Vagina (tissue), 2 donors: ENCODE measurements at regions not wholly inside any gene's neighbourhood (a gene's known extent, or its start where the extent isn't known, plus 50 kb on each side); places are given as distances from the start of the nearest gene placed in this dataset.

Experiments
- POLR2A ChIP-seq, 2 donors: fragments of 450-650 bp; IDR thresholded peaks; one replicate each; pipeline ENCODE4 v1.6.1; 2017; ENCODE audit warnings: antibody characterized with exemption in 2 of 2, mild to moderate bottlenecking in 2 of 2, moderate library complexity in 2 of 2
- POLR2AphosphoS5 ChIP-seq, 2 donors: sonication (generic); formaldehyde crosslinking; IDR thresholded peaks; one replicate each; pipeline ENCODE4 v1.9.0; 2017; ENCODE audit warnings: antibody characterized with exemption in 2 of 2, mild to moderate bottlenecking in 2 of 2, low read depth in 1 of 2; ENCODE audit not compliant: insufficient read depth in 1 of 2
- TF ChIP-seq, protein P1 (sequence below), 3 experiments: fragments of 450-650 bp in 2 of 3; fragments of 200-600 bp in 1 of 3; sonication (generic) in 1 of 3; IDR thresholded peaks; one replicate each; pipeline ENCODE4 v1.5.1; 2017 to 2019; ENCODE audit warnings: antibody characterized with exemption in 3 of 3, mild to moderate bottlenecking in 2 of 3, moderate library complexity in 2 of 3

DNA sequence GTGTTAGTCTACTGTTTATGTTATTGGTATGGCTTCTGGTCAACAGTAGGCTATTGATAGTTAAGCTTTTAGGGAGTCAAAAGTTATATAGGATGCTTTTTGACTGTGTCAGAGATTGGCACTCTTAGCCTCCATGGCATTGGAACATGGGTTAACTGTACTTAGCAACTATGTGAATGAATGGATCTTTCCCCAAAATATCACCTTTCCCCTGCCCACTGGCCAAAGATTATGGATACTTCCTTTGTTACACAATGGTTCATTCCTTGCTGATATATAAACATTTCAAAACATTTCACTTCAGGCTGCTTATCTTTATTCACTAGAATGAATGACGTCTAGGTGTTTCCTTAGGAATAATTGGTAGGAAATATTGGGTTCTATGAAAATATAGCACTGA is 62.1 kb upstream of the DOCK10 start:
- TF ChIP-seq, protein P1, sequence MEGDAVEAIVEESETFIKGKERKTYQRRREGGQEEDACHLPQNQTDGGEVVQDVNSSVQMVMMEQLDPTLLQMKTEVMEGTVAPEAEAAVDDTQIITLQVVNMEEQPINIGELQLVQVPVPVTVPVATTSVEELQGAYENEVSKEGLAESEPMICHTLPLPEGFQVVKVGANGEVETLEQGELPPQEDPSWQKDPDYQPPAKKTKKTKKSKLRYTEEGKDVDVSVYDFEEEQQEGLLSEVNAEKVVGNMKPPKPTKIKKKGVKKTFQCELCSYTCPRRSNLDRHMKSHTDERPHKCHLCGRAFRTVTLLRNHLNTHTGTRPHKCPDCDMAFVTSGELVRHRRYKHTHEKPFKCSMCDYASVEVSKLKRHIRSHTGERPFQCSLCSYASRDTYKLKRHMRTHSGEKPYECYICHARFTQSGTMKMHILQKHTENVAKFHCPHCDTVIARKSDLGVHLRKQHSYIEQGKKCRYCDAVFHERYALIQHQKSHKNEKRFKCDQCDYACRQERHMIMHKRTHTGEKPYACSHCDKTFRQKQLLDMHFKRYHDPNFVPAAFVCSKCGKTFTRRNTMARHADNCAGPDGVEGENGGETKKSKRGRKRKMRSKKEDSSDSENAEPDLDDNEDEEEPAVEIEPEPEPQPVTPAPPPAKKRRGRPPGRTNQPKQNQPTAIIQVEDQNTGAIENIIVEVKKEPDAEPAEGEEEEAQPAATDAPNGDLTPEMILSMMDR (IDR thresholded peaks at IDR 0.05): no peak
- TF ChIP-seq POLR2A (IDR thresholded peaks at IDR 0.05) (no peak), POLR2AphosphoS5 (IDR thresholded peaks at IDR 0.05; ENCODE audit: insufficient read depth in 1 of 2, low read depth in 1 of 2) (no peak)
